HCT116 (cell line): ENCODE measurements at regions not wholly inside any gene's neighbourhood (a gene's known extent, or its start where the extent isn't known, plus 50 kb on each side); places are given as distances from the start of the nearest gene placed in this dataset.

ENCODE experiments used
- ATAC-seq: fragments of 200-7000 bp; cut with Tn5 transposase; 2 replicates; pipeline ENCODE4 v1.9.1; 2020; ENCODE audit warnings: mild to moderate bottlenecking, moderate library complexity
- BruUV-seq: library from RNA; stranded (reverse); fragments of 400-500 nt; replicated peaks from 2 replicates; lab custom pipeline; 2021; lab: Mats Ljungman, UMichigan
- CTCF ChIA-PET: fragments of 300-600 bp; sonication (Branson Sonifier 250); formaldehyde crosslinking; loops from one replicate; lab custom pipeline; 2021; ENCODE audit warnings: antibody characterized with exemption; lab: Charles Lee
- POLR2A ChIA-PET: fragments of 300-600, 350-600 bp; sonication (Branson Sonifier 250); formaldehyde crosslinking; loops from one replicate; lab custom pipeline; 2021; ENCODE audit warnings: antibody characterized with exemption; lab: Charles Lee
- RAD21 ChIA-PET, 2 experiments: fragments of 300-600 bp; sonication (Branson Sonifier 250); formaldehyde crosslinking; loops; one replicate each; lab custom pipeline; 2023; ENCODE audit warnings: low total read pairs in 2 of 2; ENCODE audit not compliant: uncharacterized antibody in 2 of 2, unreplicated experiment in 2 of 2, low non-redundant PET in 1 of 2; lab: Charles Lee
- DNase-seq: peaks from one replicate; pipeline ENCODE4 v3.0.0-alpha.2; 2010; ENCODE audit warnings: low read depth, low spot score
- H2AFZ ChIP-seq: fragments of 200-600 bp; shearing (Covaris generic), sonication (generic); 2 replicates; pipeline ENCODE4 v1.6.1; 2017; ENCODE audit warnings: low read depth, mixed run types, mixed read lengths, antibody characterized with exemption, low read length; ENCODE audit not compliant: poor library complexity, severe bottlenecking
- H3K27ac ChIP-seq: 2 replicates; pipeline ENCODE4 v1.5.1; 2012; ENCODE audit warnings: low read depth, low read length
- H3K27me3 ChIP-seq: fragments of 200-600 bp; sonication (generic); 2 replicates; pipeline ENCODE4 v1.6.1; 2016; ENCODE audit warnings: mixed run types, low read length, mixed read lengths; ENCODE audit not compliant: insufficient read depth
- H3K36me3 ChIP-seq, 2 experiments: fragments of 200-500 bp in 1 of 2; fragments of 200-600 bp in 1 of 2; sonication (Bioruptor generic) in 1 of 2; sonication (generic) in 1 of 2; 2 replicates each; pipeline versions ENCODE4 v1.5.1 to v1.6.1; 2014 to 2016; ENCODE audit warnings: low read length in 2 of 2, inconsistent platforms in 1 of 2, mixed read lengths in 1 of 2, mixed run types in 1 of 2; ENCODE audit not compliant: insufficient read depth in 2 of 2, control insufficient read depth in 1 of 2
- H3K4me1 ChIP-seq, 2 experiments: fragments of 200-600 bp in 1 of 2; sonication (generic) in 1 of 2; 2 replicates each; pipeline versions ENCODE4 v1.5.1 to v1.6.1; 2012 to 2017; ENCODE audit warnings: low read length in 2 of 2, inconsistent platforms in 1 of 2, mild to moderate bottlenecking in 1 of 2, mixed read lengths in 1 of 2, mixed run types in 1 of 2, moderate library complexity in 1 of 2; ENCODE audit not compliant: insufficient read depth in 2 of 2, control insufficient read depth in 1 of 2
- H3K4me2 ChIP-seq: fragments of 200-600 bp; sonication (generic); 2 replicates; pipeline ENCODE4 v1.6.1; 2017; ENCODE audit warnings: mixed run types, low read length, mixed read lengths
- H3K4me3 ChIP-seq, 2 experiments: fragments of 200-600 bp in 1 of 2; sonication (generic) in 1 of 2; replicated peaks in 1 of 2; 2 replicates each; pipeline ENCODE4 v1.5.1; 2011 to 2016; ENCODE audit warnings: low read length in 2 of 2, control low read depth in 1 of 2, low read depth in 1 of 2, mild to moderate bottlenecking in 1 of 2, mixed read lengths in 1 of 2, mixed run types in 1 of 2
- H3K79me2 ChIP-seq: fragments of 200-600 bp; sonication (generic); 2 replicates; pipeline ENCODE4 v1.6.1; 2017; ENCODE audit warnings: mild to moderate bottlenecking, mixed run types, low read length, moderate library complexity, mixed read lengths; ENCODE audit not compliant: insufficient read depth
- H3K9ac ChIP-seq: fragments of 200-600 bp; sonication (generic); 2 replicates; pipeline ENCODE4 v1.6.1; 2016; ENCODE audit warnings: low read length, mixed read lengths
- H3K9me2 ChIP-seq: fragments of 200-600 bp; sonication (generic), shearing (Covaris generic); 2 replicates; pipeline ENCODE4 v1.6.1; 2017; ENCODE audit warnings: mixed run types, mild to moderate bottlenecking, moderate library complexity; ENCODE audit not compliant: insufficient read depth
- H3K9me3 ChIP-seq, 2 experiments: fragments of 200-500 bp in 1 of 2; fragments of 200-600 bp in 1 of 2; sonication (Bioruptor generic) in 1 of 2; sonication (generic) in 1 of 2; 2 replicates each; pipeline ENCODE4 v1.6.1; 2014 to 2017; ENCODE audit warnings: low read length in 2 of 2, mixed read lengths in 2 of 2, inconsistent platforms in 1 of 2, low read depth in 1 of 2, mild to moderate bottlenecking in 1 of 2, mixed run types in 1 of 2, moderate library complexity in 1 of 2; ENCODE audit not compliant: control insufficient read depth in 1 of 2, insufficient read depth in 1 of 2
- H4K20me1 ChIP-seq: fragments of 200-600 bp; sonication (generic), shearing (Covaris generic); 2 replicates; pipeline ENCODE4 v1.6.1; 2017; ENCODE audit warnings: mixed run types, mild to moderate bottlenecking, moderate library complexity; ENCODE audit not compliant: insufficient read depth
- ATF3 ChIP-seq: IDR thresholded peaks from 2 replicates; pipeline ENCODE4 v1.6.1; 2012
- CBX3 ChIP-seq: IDR thresholded peaks from 2 replicates; pipeline ENCODE4 v1.6.1; 2012; ENCODE audit warnings: low read depth
- CEBPB ChIP-seq: IDR thresholded peaks from 2 replicates; pipeline ENCODE4 v1.6.1; 2012; ENCODE audit warnings: low read depth
- EGR1 ChIP-seq: IDR thresholded peaks from 2 replicates; pipeline ENCODE4 v1.6.1; 2012; ENCODE audit warnings: low read depth
- EZH2 ChIP-seq: fragments of 200-600 bp; sonication (generic); IDR thresholded peaks from 2 replicates; pipeline ENCODE4 v1.6.1; 2017; ENCODE audit warnings: antibody characterized with exemption, mixed run types
- FOSL1 ChIP-seq: IDR thresholded peaks from 2 replicates; pipeline ENCODE4 v1.6.1; 2012; ENCODE audit warnings: low read depth
- POLR2AphosphoS5 ChIP-seq: IDR thresholded peaks from 2 replicates; pipeline ENCODE4 v1.6.1; 2011; ENCODE audit warnings: mild to moderate bottlenecking, low read depth, low read length, moderate library complexity
- RAD21 ChIP-seq: IDR thresholded peaks from 2 replicates; pipeline ENCODE4 v1.6.1; 2012; ENCODE audit warnings: low read depth, mild to moderate bottlenecking
- REST ChIP-seq: IDR thresholded peaks from 2 replicates; pipeline ENCODE4 v1.6.1; 2012; ENCODE audit warnings: low read depth
- SP1 ChIP-seq: IDR thresholded peaks from 2 replicates; pipeline ENCODE4 v1.6.1; 2012; ENCODE audit warnings: low read depth
- SRF ChIP-seq: IDR thresholded peaks from 2 replicates; pipeline ENCODE4 v1.6.1; 2012; ENCODE audit warnings: low read depth
- TCF7L2 ChIP-seq: IDR thresholded peaks from 2 replicates; pipeline ENCODE4 v1.7.0; 2011; ENCODE audit warnings: borderline replicate concordance, inconsistent platforms; ENCODE audit not compliant: insufficient read depth, insufficient read length; ENCODE audit errors: extremely low read depth
- ZFX ChIP-seq: fragments of 450-650 bp; IDR thresholded peaks from 2 replicates; pipeline ENCODE4 v1.6.1; 2017
- ZNF274 ChIP-seq: fragments of 200-500 bp; sonication (Bioruptor generic); IDR thresholded peaks from 2 replicates; pipeline ENCODE4 v1.6.1; 2014; ENCODE audit warnings: mild to moderate bottlenecking, low read depth, low read length, inconsistent platforms
- intact Hi-C: fragments of 100-400 bp; cut with micrococcal nuclease; formaldehyde crosslinking; loops from 2 replicates; pipeline ENCODE4 v1.10.0; 2022

GRCh38 chr3:166446291-166446690 is 609.1 kb upstream of the BCHE start:
- DNase-seq = no peak
- 0 out of 2 replicates have a peak, but pooled peaks cover 4% of the 10 kb centered on the region for H3K9me2 ChIP-seq
- H2AFZ ChIP-seq = no peak overlapping the region
- intact Hi-C loops = no loop called here
- POLR2A ChIA-PET = interaction anchor here (0.6 kb wide), 1 partner anchor 659 kb away, joined by 3 read pairs; no protein-coding TSS in a partner anchor
- no peak for TF ChIP-seq EZH2
- no peak for TF ChIP-seq POLR2AphosphoS5
- no peak for TF ChIP-seq ZNF274
- no peak for TF ChIP-seq ATF3
- no peak for TF ChIP-seq ZFX
- H3K9ac ChIP-seq = no peak overlapping the region
- RAD21 ChIA-PET = no interaction called here
- no peaks in the 10 kb centered on the region for H3K9me3 ChIP-seq
- H3K79me2 ChIP-seq = no peaks in the 10 kb centered on the region
- H3K4me3 ChIP-seq = no peak overlapping the region
- H3K36me3 ChIP-seq = no peaks in the 10 kb centered on the region
- H3K4me1 ChIP-seq = no peaks in the 10 kb centered on the region
- BruUV-seq = no TSS peak
- no peak for ATAC-seq
- CTCF ChIA-PET = no interaction called here
- H3K27me3 ChIP-seq = no peaks in the 10 kb centered on the region
- H3K4me2 ChIP-seq = no peak overlapping the region
- no peak overlapping the region for H3K27ac ChIP-seq
- no peaks in the 10 kb centered on the region for H4K20me1 ChIP-seq

GRCh38 chr3:166445865-166446264 is 608.6 kb upstream of the BCHE start:
- Histone ChIP-seq H3K9me3 (no peaks in the 10 kb centered on the region), H3K9me2 (0 out of 2 replicates have a peak, but pooled peaks cover 4% of the 10 kb centered on the region), H3K36me3 (no peaks in the 10 kb centered on the region), H3K9ac (no peak overlapping the region), H3K79me2 (no peaks in the 10 kb centered on the region), H3K4me1 (no peaks in the 10 kb centered on the region), H4K20me1 (no peaks in the 10 kb centered on the region), H3K4me3 (no peak overlapping the region), H2AFZ (no peak overlapping the region), H3K27me3 (no peaks in the 10 kb centered on the region), H3K4me2 (no peak overlapping the region), H3K27ac (no peak overlapping the region)
- no peak for ATAC-seq
- ChIA-PET RAD21 (no interaction called here), CTCF (no interaction called here), POLR2A (interaction anchor here (0.6 kb wide), 1 partner anchor 659 kb away, joined by 3 read pairs; no protein-coding TSS in a partner anchor)
- TF ChIP-seq EGR1 = no peak
- no peak for TF ChIP-seq SP1
- TF ChIP-seq POLR2AphosphoS5 = no peak
- no peak for TF ChIP-seq REST
- no peak for TF ChIP-seq CEBPB
- TF ChIP-seq FOSL1 = no peak
- TF ChIP-seq CBX3 = no peak
- TF ChIP-seq EZH2 = no peak
- no peak for TF ChIP-seq RAD21
- no peak for TF ChIP-seq SRF
- TF ChIP-seq TCF7L2 = no peak
- BruUV-seq = no TSS peak
- intact Hi-C loops = no loop called here
- DNase-seq = no peak
